ENCODE measurements at regions not wholly inside any gene's neighbourhood (a gene's known extent, or its start where the extent isn't known, plus 50 kb on each side); places are given as distances from the start of the nearest gene placed in this dataset.

GRCh38 chr22:44373234-44373633 is 60.5 kb upstream of the SHISAL1 start:
- TF ChIP-seq CTCF (IDR thresholded peaks at IDR 0.05) (no peak), MAZ (IDR thresholded peaks at IDR 0.05; ENCODE audit: borderline replicate concordance, low read depth, low read length) (no peak), NR3C1 (IDR thresholded peaks at IDR 0.05) (no peak), BHLHE40 (IDR thresholded peaks at IDR 0.05; ENCODE audit: low read depth, low read length) (no peak), MYC (IDR thresholded peaks at IDR 0.05; ENCODE audit: borderline replicate concordance, low read length) (no peak), EP300 (IDR thresholded peaks at IDR 0.05) (no peak), RFX5 (IDR thresholded peaks at IDR 0.05) (no peak), KDM5A (IDR thresholded peaks at IDR 0.05) (no peak), MAFK (IDR thresholded peaks at IDR 0.05; ENCODE audit: partially characterized antibody) (no peak), SMC3 (IDR thresholded peaks at IDR 0.05) (no peak), POLR2A (IDR thresholded peaks at IDR 0.05; ENCODE audit: low read length) (no peak), MAX (IDR thresholded peaks at IDR 0.05) (no peak), HOXA7 (CRISPR knock-in tag; IDR thresholded peaks at IDR 0.05) (no peak)
